Nephron progenitor cell (in vitro differentiated cells): ENCODE measurements at regions not wholly inside any gene's neighbourhood (a gene's known extent, or its start where the extent isn't known, plus 50 kb on each side); places are given as distances from the start of the nearest gene placed in this dataset.

Source experiments
- DNase-seq: peaks from one replicate; pipeline ENCODE4 v3.0.0; 2021
- H3K27ac Mint-ChIP-seq: 2 replicates; pipeline ENCODE4 v1.8.0; 2021; ENCODE audit warnings: mild to moderate bottlenecking, moderate library complexity, mixed read lengths
- H3K27me3 Mint-ChIP-seq: 2 replicates; pipeline ENCODE4 v1.8.0; 2021; ENCODE audit warnings: mild to moderate bottlenecking, low read depth, mixed read lengths; ENCODE audit not compliant: poor library complexity
- H3K36me3 Mint-ChIP-seq: 2 replicates; pipeline ENCODE4 v1.8.0; 2021; ENCODE audit warnings: low read depth, mixed read lengths
- H3K4me1 Mint-ChIP-seq: 2 replicates; pipeline ENCODE4 v1.8.0; 2021; ENCODE audit warnings: mixed read lengths
- H3K4me3 Mint-ChIP-seq: 2 replicates; pipeline ENCODE4 v1.8.0; 2021; ENCODE audit warnings: mild to moderate bottlenecking, moderate library complexity, mixed read lengths
- H3K9me3 Mint-ChIP-seq: 2 replicates; pipeline ENCODE4 v1.8.0; 2021; ENCODE audit warnings: mild to moderate bottlenecking, moderate library complexity, mixed read lengths
- TF ChIP-seq, protein P1 (sequence below): fragments of 200-600 bp; sonication (generic); IDR thresholded peaks from 2 replicates; pipeline ENCODE4 v1.5.0; 2021; ENCODE audit warnings: antibody characterized with exemption

DNA sequence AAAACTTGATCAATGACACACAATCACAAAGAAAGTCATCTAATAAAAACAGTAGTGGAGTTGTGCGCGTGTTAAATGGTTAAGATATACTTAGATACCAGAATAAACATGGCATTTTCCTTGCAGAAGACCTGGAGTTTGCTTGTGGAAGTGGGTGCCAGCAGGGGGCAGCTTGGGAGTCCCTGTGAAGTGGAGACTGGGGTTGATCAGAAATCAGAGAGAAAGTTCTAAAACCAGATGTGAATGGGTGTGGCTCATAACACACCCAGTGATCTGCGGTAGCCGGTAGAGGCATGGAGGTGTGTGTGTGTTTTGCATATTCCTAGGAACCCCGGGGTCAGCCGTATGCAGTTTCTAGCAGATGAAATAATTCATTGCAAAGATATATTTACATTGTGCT is 300.1 kb upstream of the TRIB2 start:
- no peaks in the 10 kb centered on the region for H3K27me3 Mint-ChIP-seq
- peak overlapping the region; percentile 45 for H3K27ac Mint-ChIP-seq
- no peak overlapping the region for H3K4me3 Mint-ChIP-seq
- H3K4me1 Mint-ChIP-seq = peaks cover 21% of the 10 kb centered on the region
- peaks cover 5% of the 10 kb centered on the region for H3K36me3 Mint-ChIP-seq
- no peak for DNase-seq
- TF ChIP-seq, protein P1, sequence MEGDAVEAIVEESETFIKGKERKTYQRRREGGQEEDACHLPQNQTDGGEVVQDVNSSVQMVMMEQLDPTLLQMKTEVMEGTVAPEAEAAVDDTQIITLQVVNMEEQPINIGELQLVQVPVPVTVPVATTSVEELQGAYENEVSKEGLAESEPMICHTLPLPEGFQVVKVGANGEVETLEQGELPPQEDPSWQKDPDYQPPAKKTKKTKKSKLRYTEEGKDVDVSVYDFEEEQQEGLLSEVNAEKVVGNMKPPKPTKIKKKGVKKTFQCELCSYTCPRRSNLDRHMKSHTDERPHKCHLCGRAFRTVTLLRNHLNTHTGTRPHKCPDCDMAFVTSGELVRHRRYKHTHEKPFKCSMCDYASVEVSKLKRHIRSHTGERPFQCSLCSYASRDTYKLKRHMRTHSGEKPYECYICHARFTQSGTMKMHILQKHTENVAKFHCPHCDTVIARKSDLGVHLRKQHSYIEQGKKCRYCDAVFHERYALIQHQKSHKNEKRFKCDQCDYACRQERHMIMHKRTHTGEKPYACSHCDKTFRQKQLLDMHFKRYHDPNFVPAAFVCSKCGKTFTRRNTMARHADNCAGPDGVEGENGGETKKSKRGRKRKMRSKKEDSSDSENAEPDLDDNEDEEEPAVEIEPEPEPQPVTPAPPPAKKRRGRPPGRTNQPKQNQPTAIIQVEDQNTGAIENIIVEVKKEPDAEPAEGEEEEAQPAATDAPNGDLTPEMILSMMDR = peak; percentile 14
- H3K9me3 Mint-ChIP-seq = peaks cover 12% of the 10 kb centered on the region

DNA sequence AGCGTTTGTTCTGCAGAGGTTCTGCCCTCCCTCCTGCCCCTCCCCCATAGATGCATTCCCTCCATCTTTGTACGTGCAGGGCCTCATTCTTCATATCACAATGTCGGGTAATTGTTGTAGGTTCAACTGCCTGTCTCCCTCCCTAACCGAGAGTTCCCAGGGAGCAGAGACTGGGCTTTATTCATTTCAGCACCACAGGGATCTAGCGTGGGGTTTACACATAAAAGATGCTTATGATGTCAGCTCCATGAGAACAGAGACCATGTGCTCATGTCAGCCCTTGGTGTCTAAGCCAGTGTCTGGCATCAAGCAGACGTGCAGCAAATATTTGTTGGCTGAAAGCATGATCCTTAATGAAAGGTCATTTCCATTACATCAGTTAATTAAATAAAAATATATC is 298.9 kb upstream of the TRIB2 start:
- peaks cover 14% of the 10 kb centered on the region for H3K4me1 Mint-ChIP-seq
- H3K27me3 Mint-ChIP-seq = no peaks in the 10 kb centered on the region
- DNase-seq = no peak
- TF ChIP-seq, protein P1 = no peak
- no peak overlapping the region for H3K4me3 Mint-ChIP-seq
- H3K9me3 Mint-ChIP-seq = peaks cover 10% of the 10 kb centered on the region
- no peak overlapping the region for H3K27ac Mint-ChIP-seq
- H3K36me3 Mint-ChIP-seq = peaks cover 5% of the 10 kb centered on the region

DNA sequence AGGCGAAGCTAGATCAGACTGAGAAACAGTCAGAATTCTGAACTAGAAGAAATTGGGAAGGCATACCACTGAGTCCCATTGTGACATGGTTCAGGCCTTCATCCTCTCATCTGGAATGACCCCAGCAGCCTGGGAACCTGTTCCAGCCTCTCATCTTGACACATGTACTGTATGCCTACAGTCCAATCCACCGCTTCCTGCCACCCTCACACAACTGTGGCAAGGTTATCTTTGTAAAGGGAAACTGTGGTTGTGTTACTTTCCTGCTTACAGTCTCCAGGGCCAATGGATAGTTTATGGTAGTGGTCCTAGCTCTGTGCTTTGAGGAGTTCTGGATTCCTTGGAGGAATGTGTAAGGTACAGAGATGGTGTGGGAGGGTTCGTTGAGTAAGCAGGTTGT is 296.9 kb upstream of the TRIB2 start:
- TF ChIP-seq, protein P1 = no peak
- H3K4me1 Mint-ChIP-seq = peaks cover 6% of the 10 kb centered on the region
- no peaks in the 10 kb centered on the region for H3K36me3 Mint-ChIP-seq
- no peak for DNase-seq
- no peak overlapping the region for H3K27ac Mint-ChIP-seq
- no peak overlapping the region for H3K4me3 Mint-ChIP-seq
- H3K9me3 Mint-ChIP-seq = peaks cover 5% of the 10 kb centered on the region
- H3K27me3 Mint-ChIP-seq = peaks cover 6% of the 10 kb centered on the region

DNA sequence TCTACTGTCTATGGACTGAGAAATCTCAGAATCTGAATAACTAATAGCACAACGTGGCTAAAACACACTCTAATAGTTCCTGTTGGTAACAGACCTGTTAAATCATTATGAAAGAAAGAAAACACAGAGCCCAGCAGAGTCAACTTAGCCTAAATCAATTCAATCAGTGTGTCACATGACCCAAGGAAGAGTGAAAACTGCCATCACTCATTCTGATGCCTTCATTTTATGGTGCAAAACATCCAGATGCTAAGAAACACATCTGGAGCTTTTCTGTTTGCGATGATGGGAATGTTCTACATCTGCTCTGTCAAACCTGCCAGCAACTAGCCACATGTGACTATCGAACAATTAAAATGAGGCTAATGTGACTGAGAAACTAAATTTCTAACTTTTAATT is 295.7 kb upstream of the TRIB2 start:
- peaks cover 9% of the 10 kb centered on the region for H3K4me1 Mint-ChIP-seq
- DNase-seq = no peak
- H3K4me3 Mint-ChIP-seq = no peak overlapping the region
- peak overlapping the region; percentile 72 for H3K27ac Mint-ChIP-seq
- no peaks in the 10 kb centered on the region for H3K9me3 Mint-ChIP-seq
- TF ChIP-seq, protein P1 = no peak
- H3K36me3 Mint-ChIP-seq = no peaks in the 10 kb centered on the region
- H3K27me3 Mint-ChIP-seq = peaks cover 6% of the 10 kb centered on the region

DNA sequence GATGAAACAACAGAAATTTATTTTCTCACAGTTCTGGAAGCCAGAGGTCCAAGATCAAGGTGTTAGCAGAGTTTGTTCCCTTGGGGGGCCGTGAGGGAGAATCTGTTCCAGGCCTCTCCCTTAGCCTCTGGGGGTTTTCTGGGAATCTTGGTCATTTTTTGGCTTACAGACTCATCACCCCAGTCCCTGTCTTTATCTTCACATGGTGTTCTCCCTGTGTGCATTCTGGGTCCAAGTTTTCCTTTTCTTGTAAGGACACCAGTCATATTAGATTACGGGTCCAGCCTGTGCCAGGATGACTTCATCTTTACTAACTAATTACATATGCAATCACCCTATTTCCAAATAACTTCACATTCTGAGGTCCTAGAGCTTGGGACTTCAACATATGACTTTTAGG is 292.5 kb upstream of the TRIB2 start:
- Mint-ChIP-seq H3K4me1 (peaks cover 32% of the 10 kb centered on the region), H3K27ac (no peak overlapping the region), H3K36me3 (no peaks in the 10 kb centered on the region), H3K9me3 (no peaks in the 10 kb centered on the region), H3K4me3 (no peak overlapping the region), H3K27me3 (peaks cover 6% of the 10 kb centered on the region)
- DNase-seq = no peak
- TF ChIP-seq, protein P1 = no peak

DNA sequence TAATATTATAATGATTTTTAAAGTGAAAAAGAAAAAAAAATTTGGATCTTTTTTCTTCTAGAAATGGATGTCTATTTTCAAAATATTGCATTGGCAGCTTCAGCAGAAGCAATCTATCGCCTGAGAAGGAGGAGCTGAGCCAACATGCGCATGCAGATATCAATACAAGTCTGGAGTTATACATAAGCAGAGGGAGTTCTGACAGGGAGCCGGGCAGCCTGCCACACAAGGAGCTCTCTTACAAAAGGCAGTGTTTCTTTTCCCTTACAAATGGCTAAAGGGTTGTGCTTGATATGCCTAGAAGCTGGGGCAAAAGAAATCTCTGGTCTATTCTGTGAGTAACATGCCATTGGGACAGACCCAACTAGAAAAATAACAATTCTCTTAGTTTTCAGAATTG is 291.9 kb upstream of the TRIB2 start:
- Mint-ChIP-seq H3K27me3 (peaks cover 6% of the 10 kb centered on the region), H3K36me3 (no peaks in the 10 kb centered on the region), H3K4me1 (peaks cover 37% of the 10 kb centered on the region), H3K4me3 (no peak overlapping the region), H3K27ac (no peak overlapping the region), H3K9me3 (no peaks in the 10 kb centered on the region)
- DNase-seq = no peak
- TF ChIP-seq, protein P1 = no peak
